HFFc6 (cell line): ENCODE measurements at regions not wholly inside any gene's neighbourhood (a gene's known extent, or its start where the extent isn't known, plus 50 kb on each side); places are given as distances from the start of the nearest gene placed in this dataset.

Experiments
- DNase-seq: peaks from one replicate; pipeline ENCODE4 v3.0.0-alpha.2; 2018
- H3K27ac Mint-ChIP-seq: 2 replicates; pipeline ENCODE4 v1.8.0; 2020; ENCODE audit warnings: mild to moderate bottlenecking, mixed read lengths
- H3K27me3 Mint-ChIP-seq: 2 replicates; pipeline ENCODE4 v1.8.0; 2021; ENCODE audit warnings: mild to moderate bottlenecking, moderate library complexity, mixed read lengths; ENCODE audit not compliant: insufficient read depth
- H3K36me3 Mint-ChIP-seq: 2 replicates; pipeline ENCODE4 v1.8.0; 2021; ENCODE audit warnings: low read depth, mixed read lengths
- H3K4me1 Mint-ChIP-seq: 2 replicates; pipeline ENCODE4 v1.8.0; 2020; ENCODE audit warnings: low read depth, mixed read lengths
- H3K4me3 Mint-ChIP-seq: 2 replicates; pipeline ENCODE4 v1.8.0; 2020; ENCODE audit warnings: mild to moderate bottlenecking, moderate library complexity, mixed read lengths
- H3K9me3 Mint-ChIP-seq: 2 replicates; pipeline ENCODE4 v1.8.0; 2020; ENCODE audit warnings: mild to moderate bottlenecking, mixed read lengths
- TF ChIP-seq, protein P1 (sequence below): fragments of 200-600 bp; sonication (generic); IDR thresholded peaks from 2 replicates; pipeline ENCODE4 v1.5.0; 2021; ENCODE audit warnings: antibody characterized with exemption, mild to moderate bottlenecking

DNA sequence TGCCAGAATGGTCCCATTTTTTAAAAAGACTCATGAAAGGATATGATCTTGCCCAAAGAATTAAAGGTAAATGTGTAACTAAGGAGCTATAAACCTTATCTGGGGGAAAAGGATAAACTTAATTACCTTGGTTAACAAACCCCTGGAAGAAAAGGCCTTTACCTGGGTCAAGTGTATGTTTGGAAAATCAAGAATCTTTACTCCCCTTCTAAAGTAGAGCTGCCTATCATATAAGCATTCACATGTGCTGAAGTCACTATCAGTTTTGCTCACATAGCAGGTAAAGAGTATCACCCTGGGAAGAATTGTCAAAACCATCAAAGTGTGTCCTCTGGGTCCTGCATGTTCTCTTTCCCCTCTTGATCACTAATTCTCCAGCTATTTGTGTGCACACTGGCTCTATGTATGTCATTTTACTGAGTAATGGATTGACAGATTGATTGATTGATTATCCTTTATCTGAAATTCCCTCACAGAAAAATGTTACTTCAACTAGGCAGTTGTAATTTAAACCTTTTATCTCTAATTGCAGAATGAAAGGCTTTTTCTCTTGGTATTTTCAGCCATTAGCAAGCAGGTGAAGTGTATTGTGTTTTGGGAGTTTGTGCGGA lies 199.4 kb downstream of the NOL4 start:
- Mint-ChIP-seq H3K9me3 (peaks cover 41% of the 10 kb centered on the region), H3K27ac (no peak overlapping the region), H3K27me3 (no peaks in the 10 kb centered on the region; the same call in 1 of the 2 replicates), H3K4me3 (no peak overlapping the region), H3K36me3 (no peaks in the 10 kb centered on the region; the same call in 1 of the 2 replicates), H3K4me1 (no peaks in the 10 kb centered on the region)
- TF ChIP-seq, protein P1, sequence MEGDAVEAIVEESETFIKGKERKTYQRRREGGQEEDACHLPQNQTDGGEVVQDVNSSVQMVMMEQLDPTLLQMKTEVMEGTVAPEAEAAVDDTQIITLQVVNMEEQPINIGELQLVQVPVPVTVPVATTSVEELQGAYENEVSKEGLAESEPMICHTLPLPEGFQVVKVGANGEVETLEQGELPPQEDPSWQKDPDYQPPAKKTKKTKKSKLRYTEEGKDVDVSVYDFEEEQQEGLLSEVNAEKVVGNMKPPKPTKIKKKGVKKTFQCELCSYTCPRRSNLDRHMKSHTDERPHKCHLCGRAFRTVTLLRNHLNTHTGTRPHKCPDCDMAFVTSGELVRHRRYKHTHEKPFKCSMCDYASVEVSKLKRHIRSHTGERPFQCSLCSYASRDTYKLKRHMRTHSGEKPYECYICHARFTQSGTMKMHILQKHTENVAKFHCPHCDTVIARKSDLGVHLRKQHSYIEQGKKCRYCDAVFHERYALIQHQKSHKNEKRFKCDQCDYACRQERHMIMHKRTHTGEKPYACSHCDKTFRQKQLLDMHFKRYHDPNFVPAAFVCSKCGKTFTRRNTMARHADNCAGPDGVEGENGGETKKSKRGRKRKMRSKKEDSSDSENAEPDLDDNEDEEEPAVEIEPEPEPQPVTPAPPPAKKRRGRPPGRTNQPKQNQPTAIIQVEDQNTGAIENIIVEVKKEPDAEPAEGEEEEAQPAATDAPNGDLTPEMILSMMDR = no peak
- no peak for DNase-seq

DNA sequence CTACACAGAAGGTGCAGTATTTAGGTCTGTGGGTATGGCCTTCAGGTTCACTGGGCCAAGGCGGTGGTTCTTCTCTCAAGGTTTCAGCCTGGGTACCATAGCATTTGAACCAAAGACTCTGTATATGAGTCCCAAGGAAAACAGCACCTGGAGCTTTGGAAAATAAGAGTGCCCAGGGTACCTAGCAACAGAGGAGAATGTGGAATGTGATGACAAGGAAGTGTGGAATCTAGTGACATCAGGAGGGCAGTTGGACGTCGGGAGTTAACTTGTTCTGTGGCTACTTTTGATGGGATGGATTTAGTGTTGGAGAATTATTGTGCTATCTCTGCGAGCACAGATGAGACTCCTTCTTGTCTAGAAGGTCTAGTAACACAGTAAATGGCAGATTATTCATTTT lies 201.2 kb downstream of the NOL4 start:
- no peak overlapping the region for H3K4me3 Mint-ChIP-seq
- TF ChIP-seq, protein P1 = no peak
- H3K36me3 Mint-ChIP-seq = no peaks in the 10 kb centered on the region
- H3K27me3 Mint-ChIP-seq = no peaks in the 10 kb centered on the region
- DNase-seq = no peak
- H3K4me1 Mint-ChIP-seq = no peaks in the 10 kb centered on the region
- H3K27ac Mint-ChIP-seq = no peak overlapping the region
- peaks cover 34% of the 10 kb centered on the region for H3K9me3 Mint-ChIP-seq

DNA sequence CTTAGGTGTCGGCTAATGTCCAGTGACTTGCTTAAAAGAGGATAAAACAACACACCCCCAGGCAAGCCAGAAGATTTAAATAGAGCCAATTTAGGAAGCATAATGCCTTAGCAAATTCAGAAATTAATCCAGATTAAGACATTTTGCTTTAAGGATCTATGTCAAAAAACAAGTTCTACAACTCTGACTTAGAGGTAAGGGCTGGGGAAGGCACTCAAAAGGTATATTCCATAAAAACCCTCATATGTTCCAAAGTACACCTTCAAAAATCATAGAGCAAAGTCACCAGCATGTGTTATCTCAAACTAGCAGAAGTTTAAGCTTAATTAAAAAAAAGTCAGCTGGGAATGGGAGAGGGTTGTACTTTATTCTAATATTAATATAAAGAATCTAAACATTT lies 206.4 kb downstream of the NOL4 start:
- TF ChIP-seq, protein P1 = no peak
- no peak overlapping the region for H3K4me3 Mint-ChIP-seq
- DNase-seq = no peak
- H3K4me1 Mint-ChIP-seq = no peaks in the 10 kb centered on the region
- peaks cover 11% of the 10 kb centered on the region for H3K9me3 Mint-ChIP-seq
- no peaks in the 10 kb centered on the region for H3K27me3 Mint-ChIP-seq
- H3K27ac Mint-ChIP-seq = no peak overlapping the region
- H3K36me3 Mint-ChIP-seq = no peaks in the 10 kb centered on the region

DNA sequence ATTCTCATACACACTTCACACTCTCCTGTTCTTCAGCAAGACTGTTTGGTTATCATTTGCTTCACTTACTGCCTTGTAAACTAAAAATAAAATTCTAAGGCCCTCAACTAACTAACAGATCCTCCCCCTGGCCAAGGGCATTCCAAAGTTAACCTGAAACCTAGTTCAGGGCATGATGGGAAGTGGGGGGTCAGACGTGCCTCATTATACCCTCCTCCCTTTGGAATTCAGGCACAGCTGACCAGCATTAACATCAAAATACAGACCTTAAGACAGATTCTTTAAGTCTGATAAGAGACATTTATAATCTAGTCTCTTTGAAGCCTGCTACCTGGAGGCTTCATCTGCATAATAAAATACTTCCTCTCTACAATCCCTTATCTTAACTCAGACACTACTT lies 221.0 kb downstream of the NOL4 start:
- TF ChIP-seq, protein P1 = no peak
- Mint-ChIP-seq H3K9me3 (peaks cover 24% of the 10 kb centered on the region), H3K36me3 (no peaks in the 10 kb centered on the region), H3K4me1 (no peaks in the 10 kb centered on the region), H3K27me3 (no peaks in the 10 kb centered on the region), H3K4me3 (no peak overlapping the region), H3K27ac (no peak overlapping the region)
- DNase-seq = no peak

DNA sequence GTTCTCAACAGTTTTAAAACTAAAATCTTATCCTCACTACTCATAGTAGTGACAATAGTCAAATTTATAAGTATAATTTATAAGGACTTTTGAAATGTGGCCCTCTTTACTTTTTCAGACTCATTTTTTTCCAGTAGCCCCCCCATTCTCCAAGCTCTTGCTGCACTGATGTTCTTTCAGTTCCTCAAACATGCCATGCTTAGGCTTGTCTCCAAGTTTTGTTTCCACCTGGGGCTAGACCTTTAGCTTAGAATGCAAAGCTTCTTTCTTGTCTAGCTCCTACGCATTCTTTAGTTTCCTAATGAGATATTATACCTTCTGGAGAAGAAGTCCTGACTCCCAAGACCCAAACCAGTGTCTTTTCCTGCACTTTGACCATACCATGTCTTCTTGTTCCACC lies 222.6 kb downstream of the NOL4 start:
- H3K27me3 Mint-ChIP-seq = no peaks in the 10 kb centered on the region

More for the DNA sequence above, 222.6 kb downstream of the NOL4 start:
- Mint-ChIP-seq H3K4me1 (no peaks in the 10 kb centered on the region), H3K27ac (no peak overlapping the region), H3K36me3 (no peaks in the 10 kb centered on the region), H3K9me3 (peaks cover 16% of the 10 kb centered on the region), H3K4me3 (no peak overlapping the region)
- no peak for DNase-seq
- TF ChIP-seq, protein P1 = no peak
